ENCODE measurements at regions not wholly inside any gene's neighbourhood (a gene's known extent, or its start where the extent isn't known, plus 50 kb on each side); places are given as distances from the start of the nearest gene placed in this dataset.

DNA sequence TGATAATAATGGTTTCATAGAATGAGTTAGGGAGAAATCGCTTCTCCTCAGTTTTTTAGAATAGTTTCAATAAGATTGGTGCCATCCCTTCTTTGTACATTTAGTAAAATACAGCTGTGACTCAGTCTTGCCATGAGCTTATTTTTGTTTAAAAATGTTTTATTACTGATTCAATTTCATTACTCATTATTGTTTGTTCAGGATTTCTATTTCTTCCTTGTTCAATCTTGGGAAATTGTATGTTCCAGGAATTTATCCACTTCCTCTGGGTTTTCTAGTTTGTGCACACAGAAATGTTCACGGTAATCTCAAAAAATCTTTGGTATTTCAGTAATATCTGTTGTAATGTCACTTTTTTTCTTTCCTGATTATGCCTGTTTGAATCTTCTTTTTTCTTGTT lies 371.5 kb upstream of the SETBP1 start:
- TF ChIP-seq BACH2 (CRISPR knock-in tag; IDR thresholded peaks at IDR 0.05; ENCODE audit: borderline replicate concordance), result no peak
- TF ChIP-seq TOX (CRISPR knock-in tag; IDR thresholded peaks at IDR 0.05; ENCODE audit: borderline replicate concordance), result no peak
- no peak for TF ChIP-seq ZC3H10 (CRISPR knock-in tag; IDR thresholded peaks at IDR 0.05)
- TF ChIP-seq PPARA (CRISPR knock-in tag; IDR thresholded peaks at IDR 0.05; ENCODE audit: borderline replicate concordance), result no peak
- TF ChIP-seq, protein P1, sequence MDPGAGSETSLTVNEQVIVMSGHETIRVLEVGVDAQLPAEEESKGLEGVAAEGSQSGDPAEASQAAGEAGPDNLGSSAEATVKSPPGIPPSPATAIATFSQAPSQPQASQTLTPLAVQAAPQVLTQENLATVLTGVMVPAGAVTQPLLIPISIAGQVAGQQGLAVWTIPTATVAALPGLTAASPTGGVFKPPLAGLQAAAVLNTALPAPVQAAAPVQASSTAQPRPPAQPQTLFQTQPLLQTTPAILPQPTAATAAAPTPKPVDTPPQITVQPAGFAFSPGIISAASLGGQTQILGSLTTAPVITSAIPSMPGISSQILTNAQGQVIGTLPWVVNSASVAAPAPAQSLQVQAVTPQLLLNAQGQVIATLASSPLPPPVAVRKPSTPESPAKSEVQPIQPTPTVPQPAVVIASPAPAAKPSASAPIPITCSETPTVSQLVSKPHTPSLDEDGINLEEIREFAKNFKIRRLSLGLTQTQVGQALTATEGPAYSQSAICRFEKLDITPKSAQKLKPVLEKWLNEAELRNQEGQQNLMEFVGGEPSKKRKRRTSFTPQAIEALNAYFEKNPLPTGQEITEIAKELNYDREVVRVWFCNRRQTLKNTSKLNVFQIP (CRISPR knock-in tag; IDR thresholded peaks at IDR 0.05; ENCODE audit: borderline replicate concordance, low read depth), result no peak
- TF ChIP-seq, protein P2, sequence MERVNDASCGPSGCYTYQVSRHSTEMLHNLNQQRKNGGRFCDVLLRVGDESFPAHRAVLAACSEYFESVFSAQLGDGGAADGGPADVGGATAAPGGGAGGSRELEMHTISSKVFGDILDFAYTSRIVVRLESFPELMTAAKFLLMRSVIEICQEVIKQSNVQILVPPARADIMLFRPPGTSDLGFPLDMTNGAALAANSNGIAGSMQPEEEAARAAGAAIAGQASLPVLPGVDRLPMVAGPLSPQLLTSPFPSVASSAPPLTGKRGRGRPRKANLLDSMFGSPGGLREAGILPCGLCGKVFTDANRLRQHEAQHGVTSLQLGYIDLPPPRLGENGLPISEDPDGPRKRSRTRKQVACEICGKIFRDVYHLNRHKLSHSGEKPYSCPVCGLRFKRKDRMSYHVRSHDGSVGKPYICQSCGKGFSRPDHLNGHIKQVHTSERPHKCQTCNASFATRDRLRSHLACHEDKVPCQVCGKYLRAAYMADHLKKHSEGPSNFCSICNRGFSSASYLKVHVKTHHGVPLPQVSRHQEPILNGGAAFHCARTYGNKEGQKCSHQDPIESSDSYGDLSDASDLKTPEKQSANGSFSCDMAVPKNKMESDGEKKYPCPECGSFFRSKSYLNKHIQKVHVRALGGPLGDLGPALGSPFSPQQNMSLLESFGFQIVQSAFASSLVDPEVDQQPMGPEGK (CRISPR knock-in tag; IDR thresholded peaks at IDR 0.05; ENCODE audit: borderline replicate concordance), result no peak
- TF ChIP-seq, protein P3, sequence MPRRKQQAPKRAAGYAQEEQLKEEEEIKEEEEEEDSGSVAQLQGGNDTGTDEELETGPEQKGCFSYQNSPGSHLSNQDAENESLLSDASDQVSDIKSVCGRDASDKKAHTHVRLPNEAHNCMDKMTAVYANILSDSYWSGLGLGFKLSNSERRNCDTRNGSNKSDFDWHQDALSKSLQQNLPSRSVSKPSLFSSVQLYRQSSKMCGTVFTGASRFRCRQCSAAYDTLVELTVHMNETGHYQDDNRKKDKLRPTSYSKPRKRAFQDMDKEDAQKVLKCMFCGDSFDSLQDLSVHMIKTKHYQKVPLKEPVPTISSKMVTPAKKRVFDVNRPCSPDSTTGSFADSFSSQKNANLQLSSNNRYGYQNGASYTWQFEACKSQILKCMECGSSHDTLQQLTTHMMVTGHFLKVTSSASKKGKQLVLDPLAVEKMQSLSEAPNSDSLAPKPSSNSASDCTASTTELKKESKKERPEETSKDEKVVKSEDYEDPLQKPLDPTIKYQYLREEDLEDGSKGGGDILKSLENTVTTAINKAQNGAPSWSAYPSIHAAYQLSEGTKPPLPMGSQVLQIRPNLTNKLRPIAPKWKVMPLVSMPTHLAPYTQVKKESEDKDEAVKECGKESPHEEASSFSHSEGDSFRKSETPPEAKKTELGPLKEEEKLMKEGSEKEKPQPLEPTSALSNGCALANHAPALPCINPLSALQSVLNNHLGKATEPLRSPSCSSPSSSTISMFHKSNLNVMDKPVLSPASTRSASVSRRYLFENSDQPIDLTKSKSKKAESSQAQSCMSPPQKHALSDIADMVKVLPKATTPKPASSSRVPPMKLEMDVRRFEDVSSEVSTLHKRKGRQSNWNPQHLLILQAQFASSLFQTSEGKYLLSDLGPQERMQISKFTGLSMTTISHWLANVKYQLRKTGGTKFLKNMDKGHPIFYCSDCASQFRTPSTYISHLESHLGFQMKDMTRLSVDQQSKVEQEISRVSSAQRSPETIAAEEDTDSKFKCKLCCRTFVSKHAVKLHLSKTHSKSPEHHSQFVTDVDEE (CRISPR knock-in tag; IDR thresholded peaks at IDR 0.05), result no peak
- no peak for TF ChIP-seq RARB (CRISPR knock-in tag; IDR thresholded peaks at IDR 0.05)
- TF ChIP-seq, protein P4, sequence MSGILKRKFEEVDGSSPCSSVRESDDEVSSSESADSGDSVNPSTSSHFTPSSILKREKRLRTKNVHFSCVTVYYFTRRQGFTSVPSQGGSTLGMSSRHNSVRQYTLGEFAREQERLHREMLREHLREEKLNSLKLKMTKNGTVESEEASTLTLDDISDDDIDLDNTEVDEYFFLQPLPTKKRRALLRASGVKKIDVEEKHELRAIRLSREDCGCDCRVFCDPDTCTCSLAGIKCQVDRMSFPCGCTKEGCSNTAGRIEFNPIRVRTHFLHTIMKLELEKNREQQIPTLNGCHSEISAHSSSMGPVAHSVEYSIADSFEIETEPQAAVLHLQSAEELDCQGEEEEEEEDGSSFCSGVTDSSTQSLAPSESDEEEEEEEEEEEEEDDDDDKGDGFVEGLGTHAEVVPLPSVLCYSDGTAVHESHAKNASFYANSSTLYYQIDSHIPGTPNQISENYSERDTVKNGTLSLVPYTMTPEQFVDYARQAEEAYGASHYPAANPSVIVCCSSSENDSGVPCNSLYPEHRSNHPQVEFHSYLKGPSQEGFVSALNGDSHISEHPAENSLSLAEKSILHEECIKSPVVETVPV (CRISPR knock-in tag; IDR thresholded peaks at IDR 0.05), result no peak
- no peak for TF ChIP-seq TCF4 (CRISPR knock-in tag; IDR thresholded peaks at IDR 0.05; ENCODE audit: borderline replicate concordance)
- TF ChIP-seq ESRRG (CRISPR knock-in tag; IDR thresholded peaks at IDR 0.05), result no peak
- TF ChIP-seq OSR1 (CRISPR knock-in tag; IDR thresholded peaks at IDR 0.05), result no peak
- no peak for ATAC-seq

DNA sequence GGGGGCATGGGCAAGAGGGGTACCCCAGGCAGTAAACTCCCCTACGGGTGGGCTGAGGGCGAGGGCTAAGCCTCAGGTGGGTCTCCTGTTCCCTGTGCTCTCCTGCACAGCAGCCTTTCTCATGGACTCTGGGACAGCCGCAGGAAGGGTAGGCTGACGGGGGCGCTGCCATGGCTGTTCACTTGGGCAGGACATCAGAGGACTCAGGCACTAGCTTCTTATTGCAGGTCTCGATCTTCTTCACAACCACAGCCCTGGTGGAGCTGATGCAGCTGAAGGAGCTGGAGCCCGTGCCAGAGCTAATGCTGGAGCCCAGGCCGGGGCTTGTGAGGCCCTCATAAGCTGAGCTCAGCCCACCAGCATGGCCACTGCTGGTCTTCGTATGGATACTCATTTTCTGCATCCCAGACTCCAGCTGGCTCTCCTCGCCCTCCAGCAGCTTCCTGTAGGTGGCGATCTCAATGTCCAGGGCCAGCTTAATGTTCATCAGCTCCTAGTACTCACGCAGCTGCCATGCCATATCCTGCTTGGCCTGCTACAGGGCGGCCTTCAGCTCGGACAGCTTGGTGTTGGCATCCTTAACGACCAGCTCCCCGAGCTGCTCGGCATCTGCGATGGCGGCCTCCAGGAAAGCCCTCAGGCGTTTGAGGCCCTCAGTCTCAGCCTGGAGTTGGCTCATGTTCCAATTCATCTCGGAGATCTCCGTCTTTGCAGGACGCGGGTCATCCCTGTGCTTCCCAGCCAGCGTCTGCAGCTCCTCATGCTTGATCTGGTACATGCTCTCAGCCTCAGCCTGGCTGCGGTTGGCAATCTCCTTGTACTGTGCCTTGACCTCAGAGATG lies 359.8 kb upstream of the SETBP1 start:
- TF ChIP-seq GLIS3 (CRISPR knock-in tag; IDR thresholded peaks at IDR 0.05) (no peak), ISL1 (CRISPR knock-in tag; IDR thresholded peaks at IDR 0.05) (no peak), TCF4 (CRISPR knock-in tag; IDR thresholded peaks at IDR 0.05; ENCODE audit: borderline replicate concordance) (no peak), OSR1 (CRISPR knock-in tag; IDR thresholded peaks at IDR 0.05) (no peak), TOX (CRISPR knock-in tag; IDR thresholded peaks at IDR 0.05; ENCODE audit: borderline replicate concordance) (no peak), RARB (CRISPR knock-in tag; IDR thresholded peaks at IDR 0.05) (no peak), PPARA (CRISPR knock-in tag; IDR thresholded peaks at IDR 0.05; ENCODE audit: borderline replicate concordance) (no peak), ZFP30 (CRISPR knock-in tag; IDR thresholded peaks at IDR 0.05) (no peak), ZNF8 (CRISPR knock-in tag; IDR thresholded peaks at IDR 0.05) (no peak), BACH2 (CRISPR knock-in tag; IDR thresholded peaks at IDR 0.05; ENCODE audit: borderline replicate concordance) (no peak), ZC3H10 (CRISPR knock-in tag; IDR thresholded peaks at IDR 0.05) (no peak), ESRRG (CRISPR knock-in tag; IDR thresholded peaks at IDR 0.05) (no peak)
- TF ChIP-seq, protein P5, sequence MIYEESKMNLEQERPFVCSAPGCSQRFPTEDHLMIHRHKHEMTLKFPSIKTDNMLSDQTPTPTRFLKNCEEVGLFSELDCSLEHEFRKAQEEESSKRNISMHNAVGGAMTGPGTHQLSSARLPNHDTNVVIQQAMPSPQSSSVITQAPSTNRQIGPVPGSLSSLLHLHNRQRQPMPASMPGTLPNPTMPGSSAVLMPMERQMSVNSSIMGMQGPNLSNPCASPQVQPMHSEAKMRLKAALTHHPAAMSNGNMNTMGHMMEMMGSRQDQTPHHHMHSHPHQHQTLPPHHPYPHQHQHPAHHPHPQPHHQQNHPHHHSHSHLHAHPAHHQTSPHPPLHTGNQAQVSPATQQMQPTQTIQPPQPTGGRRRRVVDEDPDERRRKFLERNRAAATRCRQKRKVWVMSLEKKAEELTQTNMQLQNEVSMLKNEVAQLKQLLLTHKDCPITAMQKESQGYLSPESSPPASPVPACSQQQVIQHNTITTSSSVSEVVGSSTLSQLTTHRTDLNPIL (CRISPR knock-in tag; IDR thresholded peaks at IDR 0.05; ENCODE audit: low read depth), result no peak
- TF ChIP-seq, protein P2 (CRISPR knock-in tag; IDR thresholded peaks at IDR 0.05; ENCODE audit: borderline replicate concordance), result no peak
- no peak for ATAC-seq

All from SK-N-SH treated with all-trans-retinoic acid at 6 μM for 48 hours (cell line).